H9 (cell line): ENCODE measurements at regions not wholly inside any gene's neighbourhood (a gene's known extent, or its start where the extent isn't known, plus 50 kb on each side); places are given as distances from the start of the nearest gene placed in this dataset.

Experiments used
- DNase-seq: peaks from one replicate; pipeline ENCODE4 v3.0.0-alpha.2; 2017
- H2AFZ ChIP-seq: one replicate; pipeline ENCODE4 v1.6.1; 2013; ENCODE audit warnings: mild to moderate bottlenecking, low read length, control low read depth, moderate library complexity
- H2AK5ac ChIP-seq: 2 replicates; pipeline ENCODE4 v1.6.1; 2013; ENCODE audit warnings: low read length, control low read depth, mixed read lengths; ENCODE audit not compliant: insufficient read length
- H2BK120ac ChIP-seq: one replicate; pipeline ENCODE4 v1.6.1; 2013; ENCODE audit warnings: low read depth, mild to moderate bottlenecking, low read length, control low read depth, inconsistent platforms; ENCODE audit not compliant: poor library complexity, severe bottlenecking
- H2BK12ac ChIP-seq: 2 replicates; pipeline ENCODE4 v1.6.1; 2013; ENCODE audit warnings: low read length, control low read depth, mixed read lengths, low read depth; ENCODE audit not compliant: insufficient read length
- H2BK15ac ChIP-seq: 2 replicates; pipeline ENCODE4 v1.6.1; 2013; ENCODE audit warnings: low read depth, low read length, control low read depth
- H2BK20ac ChIP-seq: one replicate; pipeline ENCODE4 v1.6.1; 2013; ENCODE audit warnings: low read depth, mild to moderate bottlenecking, low read length, control low read depth, inconsistent platforms; ENCODE audit not compliant: poor library complexity, severe bottlenecking
- H2BK5ac ChIP-seq: 2 replicates; pipeline ENCODE4 v1.6.1; 2013; ENCODE audit warnings: low read length, control low read depth, mixed read lengths; ENCODE audit not compliant: insufficient read length
- H3K14ac ChIP-seq: 2 replicates; pipeline ENCODE4 v1.6.1; 2013; ENCODE audit warnings: low read length, control low read depth; ENCODE audit not compliant: insufficient read depth
- H3K18ac ChIP-seq: 2 replicates; pipeline ENCODE4 v1.6.1; 2013; ENCODE audit warnings: low read depth, mild to moderate bottlenecking, mixed read lengths, low read length, control low read depth; ENCODE audit not compliant: insufficient read length
- H3K23ac ChIP-seq: 2 replicates; pipeline ENCODE4 v1.6.1; 2013; ENCODE audit warnings: low read length, control low read depth, mixed read lengths, low read depth; ENCODE audit not compliant: insufficient read length
- H3K23me2 ChIP-seq: 2 replicates; pipeline ENCODE4 v1.6.1; 2013; ENCODE audit warnings: low read depth, mild to moderate bottlenecking, mixed read lengths, low read length, control low read depth; ENCODE audit not compliant: insufficient read length, poor library complexity, severe bottlenecking
- H3K27ac ChIP-seq: 2 replicates; pipeline ENCODE4 v1.5.1; 2013; ENCODE audit warnings: low read length, control low read depth, mixed read lengths, low read depth; ENCODE audit not compliant: insufficient read length
- H3K27me3 ChIP-seq: 2 replicates; pipeline ENCODE4 v1.6.1; 2013; ENCODE audit warnings: low read length, control low read depth, inconsistent platforms; ENCODE audit not compliant: insufficient read depth
- H3K4ac ChIP-seq: 2 replicates; pipeline ENCODE4 v1.6.1; 2013; ENCODE audit warnings: low read depth, mild to moderate bottlenecking, control low read depth, inconsistent platforms, low read length, moderate library complexity
- H3K4me1 ChIP-seq: 2 replicates; pipeline ENCODE4 v1.6.1; 2013; ENCODE audit warnings: low read length, control low read depth, inconsistent platforms; ENCODE audit not compliant: insufficient read depth
- H3K4me2 ChIP-seq: 2 replicates; pipeline ENCODE4 v1.6.1; 2013; ENCODE audit warnings: low read length, control low read depth, mixed read lengths; ENCODE audit not compliant: insufficient read length, insufficient read depth
- H3K56ac ChIP-seq: 2 replicates; pipeline ENCODE4 v1.6.1; 2013; ENCODE audit warnings: low read depth, mild to moderate bottlenecking, mixed read lengths, low read length, control low read depth; ENCODE audit not compliant: insufficient read length
- H3K79me1 ChIP-seq: 2 replicates; pipeline ENCODE4 v1.6.1; 2013; ENCODE audit warnings: low read depth, mild to moderate bottlenecking, moderate library complexity, low read length, control low read depth, inconsistent platforms; ENCODE audit not compliant: insufficient read depth, poor library complexity, severe bottlenecking
- H3K79me2 ChIP-seq: 2 replicates; pipeline ENCODE4 v1.6.1; 2013; ENCODE audit warnings: low read length, control low read depth, inconsistent platforms; ENCODE audit not compliant: insufficient read depth
- H3K9ac ChIP-seq: 2 replicates; pipeline ENCODE4 v1.6.1; 2013; ENCODE audit warnings: low read length, control low read depth, mixed read lengths; ENCODE audit not compliant: insufficient read length; ENCODE audit errors: extremely low read depth
- H3K9me3 ChIP-seq: one replicate; pipeline ENCODE4 v1.6.1; 2013; ENCODE audit warnings: low read depth, low read length, inconsistent platforms; ENCODE audit not compliant: control insufficient read depth
- H3T11ph ChIP-seq: one replicate; pipeline ENCODE4 v1.6.1; 2013; ENCODE audit warnings: mild to moderate bottlenecking, low read length, control low read depth, inconsistent platforms
- H4K20me1 ChIP-seq: one replicate; pipeline ENCODE4 v1.6.1; 2013; ENCODE audit not compliant: control insufficient read depth, insufficient read length, insufficient read depth
- H4K5ac ChIP-seq: 2 replicates; pipeline ENCODE4 v1.6.1; 2013; ENCODE audit warnings: low read depth, mild to moderate bottlenecking, mixed read lengths, low read length, control low read depth; ENCODE audit not compliant: insufficient read length
- H4K8ac ChIP-seq: replicated peaks from 2 replicates; pipeline ENCODE4 v1.6.1; 2013; ENCODE audit warnings: low read length, control low read depth, mixed read lengths, low read depth; ENCODE audit not compliant: insufficient read length
- H4K91ac ChIP-seq: 2 replicates; pipeline ENCODE4 v1.6.1; 2013; ENCODE audit warnings: low read depth, mild to moderate bottlenecking, moderate library complexity, mixed read lengths, low read length, control low read depth; ENCODE audit not compliant: insufficient read length
- H3K27ac Mint-ChIP-seq, 3 experiments: 2 replicates in 2 of 3; 3 replicates in 1 of 3; pipeline ENCODE4 v1.8.0; 2020 to 2021; ENCODE audit warnings: mixed read lengths in 3 of 3, mild to moderate bottlenecking in 1 of 3, moderate library complexity in 1 of 3
- H3K27me3 Mint-ChIP-seq: 2 replicates; pipeline ENCODE4 v1.8.0; 2021; ENCODE audit warnings: low read depth, mild to moderate bottlenecking, moderate library complexity, mixed read lengths
- H3K36me3 Mint-ChIP-seq, 3 experiments: 2 replicates in 2 of 3; 3 replicates in 1 of 3; pipeline ENCODE4 v1.8.0; 2020 to 2021; ENCODE audit warnings: low read depth in 3 of 3, mixed read lengths in 3 of 3; ENCODE audit not compliant: insufficient read depth in 1 of 3
- H3K4me1 Mint-ChIP-seq, 2 experiments: 2 replicates each; pipeline ENCODE4 v1.8.0; 2020; ENCODE audit warnings: mixed read lengths in 2 of 2
- H3K4me3 Mint-ChIP-seq, 2 experiments: 2 replicates in 1 of 2; 3 replicates in 1 of 2; pipeline ENCODE4 v1.8.0; 2020 to 2021; ENCODE audit warnings: mild to moderate bottlenecking in 2 of 2, mixed read lengths in 2 of 2, moderate library complexity in 1 of 2
- H3K9me3 Mint-ChIP-seq, 2 experiments: 2 replicates in 1 of 2; 3 replicates in 1 of 2; pipeline ENCODE4 v1.8.0; 2020; ENCODE audit warnings: mild to moderate bottlenecking in 2 of 2, mixed read lengths in 2 of 2, moderate library complexity in 1 of 2
- CTCF ChIP-seq: fragments of 200-600 bp; sonication (generic); conservative IDR thresholded peaks from 3 replicates; pipeline ENCODE4 v1.8.0; 2021; ENCODE audit warnings: antibody characterized with exemption, mild to moderate bottlenecking
- WGBS: extraction: QIAGEN DNeasy Blood & Tissue Kit; methylation state at CpG from one replicate; pipeline ENCODE4 v1.1.7; 2013; ENCODE audit warnings: missing lambda C conversion rate, low lambda C conversion rate, mixed read lengths; ENCODE audit not compliant: insufficient read length; ENCODE audit errors: extremely low coverage; 5-methylcytosine and 5-hydroxymethylcytosine counted together

- no peak for TF ChIP-seq CTCF
- no peaks in the 10 kb centered on the region for H3K23me2 ChIP-seq
- no peaks in the 10 kb centered on the region for H3K9me3 ChIP-seq
- no peak overlapping the region for H3K4me2 ChIP-seq
- H3K23ac ChIP-seq = no peak overlapping the region
- no peak overlapping the region for H3K27ac Mint-ChIP-seq
- no peaks in the 10 kb centered on the region for H3K79me2 ChIP-seq
- H3K4me3 Mint-ChIP-seq = no peak overlapping the region
- H3K9ac ChIP-seq = no peak overlapping the region
- no peaks in the 10 kb centered on the region for H3K27me3 ChIP-seq
- H3K4me1 ChIP-seq = no peaks in the 10 kb centered on the region; the same call in 1 of the 2 replicates
- no peak overlapping the region for H4K91ac ChIP-seq
- H3K79me1 ChIP-seq = no peaks in the 10 kb centered on the region
- no peaks in the 10 kb centered on the region; a peak in 1 of 7 replicates for H3K36me3 Mint-ChIP-seq
- H4K20me1 ChIP-seq = no peaks in the 10 kb centered on the region
- H3K56ac ChIP-seq = no peak overlapping the region
- H2BK120ac ChIP-seq = no peak overlapping the region
- H2AK5ac ChIP-seq = no peak overlapping the region
- H3K4me1 Mint-ChIP-seq = peaks cover 1 to 7% of the 10 kb centered on the region in 2 experiments; a peak in 3 of 4 replicates
- H3K27ac ChIP-seq = no peak overlapping the region
- no peak for DNase-seq
- no peak overlapping the region for H2BK15ac ChIP-seq
- H4K8ac ChIP-seq = no peak overlapping the region
- no peak overlapping the region for H2BK20ac ChIP-seq
- H4K5ac ChIP-seq = no peak overlapping the region
- H2BK12ac ChIP-seq = no peak overlapping the region
- no peak overlapping the region for H2AFZ ChIP-seq
- H3K18ac ChIP-seq = no peak overlapping the region
- no peaks in the 10 kb centered on the region for H3K9me3 Mint-ChIP-seq
- H3K27me3 Mint-ChIP-seq = peaks cover 18% of the 10 kb centered on the region
- no peak overlapping the region for H3K4ac ChIP-seq
- H3T11ph ChIP-seq = no peak overlapping the region
- H3K14ac ChIP-seq = no peak overlapping the region
- no peak overlapping the region for H2BK5ac ChIP-seq
- WGBS = no CpG with 5 or more reads among the region's 3 CpGs
Observed at GRCh38 chr10:117615649-117616048, 73.1 kb downstream of the EMX2 start.
